Ascending aorta (tissue), 2 donors: ENCODE measurements at regions not wholly inside any gene's neighbourhood (a gene's known extent, or its start where the extent isn't known, plus 50 kb on each side); places are given as distances from the start of the nearest gene placed in this dataset.

ENCODE experiments used
- DNase-seq, 2 donors: peaks; one replicate each; pipeline ENCODE4 v3.0.0-alpha.2; 2019; ENCODE audit warnings: low spot score in 2 of 2
- H3K27ac ChIP-seq, 2 donors: fragments of 200-600 bp; sonication (generic); one replicate each; pipeline ENCODE4 v1.5.1; 2016 to 2017; ENCODE audit warnings: mild to moderate bottlenecking in 1 of 2
- H3K27me3 ChIP-seq: fragments of 200-600 bp; sonication (generic); one replicate; pipeline ENCODE4 v1.5.1; 2017
- H3K36me3 ChIP-seq, 2 donors: fragments of 200-600 bp; sonication (generic); one replicate each; pipeline ENCODE4 v1.5.1; 2016
- H3K4me1 ChIP-seq, 2 donors: fragments of 200-600 bp; sonication (generic); one replicate each; pipeline ENCODE4 v1.5.1; 2016 to 2017; ENCODE audit warnings: mild to moderate bottlenecking in 1 of 2
- H3K4me3 ChIP-seq, 2 donors: fragments of 200-600 bp; sonication (generic); one replicate each; pipeline ENCODE4 v1.5.1; 2016 to 2017; ENCODE audit warnings: mild to moderate bottlenecking in 1 of 2
- H3K9me3 ChIP-seq, 2 donors: fragments of 200-600 bp; sonication (generic); one replicate each; pipeline ENCODE4 v1.5.1; 2016
- CTCF ChIP-seq, 3 experiments: fragments of 200-600 bp in 2 of 3; fragments of 450-650 bp in 1 of 3; sonication (generic) in 2 of 3; IDR thresholded peaks; one replicate each; pipeline ENCODE4 v1.5.1; 2016 to 2019; ENCODE audit warnings: antibody characterized with exemption in 3 of 3, mild to moderate bottlenecking in 1 of 3, moderate library complexity in 1 of 3
- intact Hi-C: fragments of 100-400 bp; cut with DNase I; formaldehyde crosslinking; loops from one replicate; pipeline ENCODE4 v1.15.1; 2023

DNA sequence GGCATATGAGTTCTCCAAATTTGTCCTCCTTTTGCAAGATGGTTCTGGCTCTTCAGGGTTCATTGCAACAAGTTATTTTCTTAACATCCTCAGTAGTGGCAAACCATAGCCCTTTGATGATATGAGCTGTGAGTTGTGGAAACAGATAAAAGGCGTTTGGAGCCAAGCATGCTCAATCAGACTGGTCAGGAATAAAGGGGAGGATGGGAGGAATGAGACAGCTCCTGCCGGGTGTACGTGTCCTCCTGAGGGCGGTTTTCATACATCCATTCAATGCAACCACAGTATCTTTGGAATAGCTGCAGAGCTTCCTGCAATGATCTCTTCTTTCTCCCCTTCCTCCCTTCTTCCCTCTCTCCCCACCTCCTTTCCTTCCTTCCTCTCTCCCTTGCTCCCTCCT is 245.8 kb downstream of the GLI2 start:
- Histone ChIP-seq H3K9me3 (no peaks in the 10 kb centered on the region), H3K27me3 (no peaks in the 10 kb centered on the region), H3K36me3 (peaks cover 18 to 57% of the 10 kb centered on the region in 2 donors), H3K4me3 (no peak overlapping the region), H3K4me1 (no peaks in the 10 kb centered on the region), H3K27ac (no peak overlapping the region)
- intact Hi-C loops = no loop called here
- no peak for TF ChIP-seq CTCF (IDR thresholded peaks at IDR 0.05)
- no peak for DNase-seq

DNA sequence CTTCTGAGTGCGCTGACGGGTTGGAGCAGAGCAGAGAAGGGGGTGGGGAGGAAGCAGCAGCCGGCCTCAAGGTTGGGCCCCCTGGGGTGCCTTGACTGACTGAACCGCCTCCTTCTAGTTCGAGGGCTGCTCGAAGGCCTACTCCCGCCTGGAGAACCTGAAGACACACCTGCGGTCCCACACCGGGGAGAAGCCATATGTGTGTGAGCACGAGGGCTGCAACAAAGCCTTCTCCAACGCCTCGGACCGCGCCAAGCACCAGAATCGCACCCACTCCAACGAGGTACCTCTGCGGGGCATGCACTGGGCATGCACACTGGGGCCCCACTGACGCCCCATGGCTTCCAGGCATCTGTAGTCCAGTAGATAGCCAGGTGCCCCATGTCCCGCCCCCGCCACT is 246.9 kb downstream of the GLI2 start:
- no peak overlapping the region for H3K4me3 ChIP-seq
- intact Hi-C loops = no loop called here
- no peaks in the 10 kb centered on the region for H3K4me1 ChIP-seq
- DNase-seq = no peak
- H3K27ac ChIP-seq = no peak overlapping the region
- no peak for TF ChIP-seq CTCF (IDR thresholded peaks at IDR 0.05)
- no peaks in the 10 kb centered on the region for H3K27me3 ChIP-seq
- H3K36me3 ChIP-seq = peaks cover 29 to 61% of the 10 kb centered on the region in 2 donors
- no peaks in the 10 kb centered on the region for H3K9me3 ChIP-seq

- TF ChIP-seq CTCF (IDR thresholded peaks at IDR 0.05) = no peak
- no peaks in the 10 kb centered on the region for H3K4me1 ChIP-seq
- no peaks in the 10 kb centered on the region for H3K9me3 ChIP-seq
- no peak for DNase-seq
- intact Hi-C loops = no loop called here
- no peak overlapping the region for H3K27ac ChIP-seq
- no peaks in the 10 kb centered on the region for H3K27me3 ChIP-seq
- H3K36me3 ChIP-seq = peaks cover 35 to 61% of the 10 kb centered on the region in 2 donors
- H3K4me3 ChIP-seq = no peak overlapping the region
Observed at GRCh38 chr2:120983344-120983743, 247.7 kb downstream of the GLI2 start.

GRCh38 chr2:120984046-120984445 is 248.4 kb downstream of the GLI2 start:
- DNase-seq = no peak
- intact Hi-C loops = no loop called here
- Histone ChIP-seq H3K27me3 (no peaks in the 10 kb centered on the region), H3K27ac (no peak overlapping the region), H3K9me3 (no peaks in the 10 kb centered on the region), H3K4me3 (no peak overlapping the region), H3K4me1 (no peaks in the 10 kb centered on the region), H3K36me3 (peaks cover 35 to 59% of the 10 kb centered on the region in 2 donors)
- TF ChIP-seq CTCF (IDR thresholded peaks at IDR 0.05) = no peak

DNA sequence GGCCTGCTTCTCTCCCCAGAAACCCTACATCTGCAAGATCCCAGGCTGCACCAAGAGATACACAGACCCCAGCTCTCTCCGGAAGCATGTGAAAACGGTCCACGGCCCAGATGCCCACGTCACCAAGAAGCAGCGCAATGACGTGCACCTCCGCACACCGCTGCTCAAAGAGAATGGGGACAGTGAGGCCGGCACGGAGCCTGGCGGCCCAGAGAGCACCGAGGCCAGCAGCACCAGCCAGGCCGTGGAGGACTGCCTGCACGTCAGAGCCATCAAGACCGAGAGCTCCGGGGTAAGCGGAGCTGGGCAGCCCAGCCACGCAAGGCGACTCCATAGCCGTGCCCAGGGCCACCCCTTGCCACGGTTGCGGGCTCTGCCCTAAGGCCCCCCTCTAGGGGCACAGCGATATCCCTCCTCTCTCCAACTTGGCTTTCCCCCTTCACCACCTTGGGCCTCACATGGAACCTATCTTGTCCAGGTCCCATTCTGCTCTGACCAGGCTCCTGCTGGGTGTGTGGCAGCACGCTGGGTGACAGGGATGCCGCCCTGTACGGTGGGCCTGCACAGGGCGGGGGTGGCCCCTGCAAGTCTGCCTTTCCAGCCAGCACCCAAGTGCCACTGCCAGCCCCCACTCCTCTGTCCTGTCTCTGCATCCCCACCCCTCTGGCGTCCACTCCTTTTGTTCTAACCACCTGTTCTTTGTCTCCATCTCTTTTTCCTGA is 248.9 kb downstream of the GLI2 start:
- no peak overlapping the region for H3K27ac ChIP-seq
- peaks cover 35 to 59% of the 10 kb centered on the region in 2 donors for H3K36me3 ChIP-seq
- H3K4me1 ChIP-seq = no peaks in the 10 kb centered on the region
- intact Hi-C loops = no loop called here
- no peaks in the 10 kb centered on the region for H3K27me3 ChIP-seq
- no peak overlapping the region for H3K4me3 ChIP-seq
- TF ChIP-seq CTCF (IDR thresholded peaks at IDR 0.05) = no peak
- DNase-seq = no peak
- no peaks in the 10 kb centered on the region for H3K9me3 ChIP-seq
